HG02642 (cell line): ENCODE measurements at regions not wholly inside any gene's neighbourhood (a gene's known extent, or its start where the extent isn't known, plus 50 kb on each side); places are given as distances from the start of the nearest gene placed in this dataset.

Source experiments
- ATAC-seq: cut with Tn5 transposase; IDR thresholded peaks from one replicate; pipeline ENCODE4 v1.9.1; 2021; ENCODE audit warnings: mild to moderate bottlenecking; ENCODE audit not compliant: unreplicated experiment, poor library complexity

DNA sequence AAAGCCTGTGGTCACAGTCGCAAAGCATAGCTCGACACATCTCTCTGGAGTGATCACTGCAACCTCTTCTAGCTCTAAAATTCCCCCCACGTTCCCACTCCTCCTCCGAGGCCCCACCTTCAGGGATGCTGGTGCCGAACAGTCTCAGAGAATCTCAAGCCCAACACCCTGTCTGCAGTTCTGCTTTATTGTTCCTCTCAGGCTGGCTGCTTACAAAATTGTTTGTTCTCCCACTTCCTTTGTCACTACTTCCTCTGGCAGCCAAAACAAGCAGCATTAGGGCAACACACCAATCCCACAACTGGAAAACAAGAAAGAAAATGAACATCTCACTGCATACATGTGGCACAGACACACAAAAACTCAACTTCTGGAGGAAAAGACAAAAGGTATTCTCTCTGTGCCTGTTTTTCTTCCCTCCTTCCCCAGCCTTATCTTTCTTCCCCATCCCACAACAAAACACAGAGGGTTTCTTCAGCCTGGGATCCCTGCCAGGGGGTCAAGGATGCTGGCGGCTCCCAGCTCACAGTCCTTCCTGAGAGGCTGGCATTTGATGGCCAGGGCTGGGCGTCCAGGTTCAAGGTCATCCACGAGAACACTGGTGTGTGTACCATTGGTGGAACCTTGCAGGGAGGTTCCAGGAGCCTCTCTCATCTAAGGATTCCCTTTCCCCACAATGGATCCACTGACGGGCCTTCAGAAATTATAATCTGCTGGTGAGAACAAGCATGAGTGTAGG, 108.4 kb downstream of the TMCO5A start:
- ATAC-seq, result no peak

DNA sequence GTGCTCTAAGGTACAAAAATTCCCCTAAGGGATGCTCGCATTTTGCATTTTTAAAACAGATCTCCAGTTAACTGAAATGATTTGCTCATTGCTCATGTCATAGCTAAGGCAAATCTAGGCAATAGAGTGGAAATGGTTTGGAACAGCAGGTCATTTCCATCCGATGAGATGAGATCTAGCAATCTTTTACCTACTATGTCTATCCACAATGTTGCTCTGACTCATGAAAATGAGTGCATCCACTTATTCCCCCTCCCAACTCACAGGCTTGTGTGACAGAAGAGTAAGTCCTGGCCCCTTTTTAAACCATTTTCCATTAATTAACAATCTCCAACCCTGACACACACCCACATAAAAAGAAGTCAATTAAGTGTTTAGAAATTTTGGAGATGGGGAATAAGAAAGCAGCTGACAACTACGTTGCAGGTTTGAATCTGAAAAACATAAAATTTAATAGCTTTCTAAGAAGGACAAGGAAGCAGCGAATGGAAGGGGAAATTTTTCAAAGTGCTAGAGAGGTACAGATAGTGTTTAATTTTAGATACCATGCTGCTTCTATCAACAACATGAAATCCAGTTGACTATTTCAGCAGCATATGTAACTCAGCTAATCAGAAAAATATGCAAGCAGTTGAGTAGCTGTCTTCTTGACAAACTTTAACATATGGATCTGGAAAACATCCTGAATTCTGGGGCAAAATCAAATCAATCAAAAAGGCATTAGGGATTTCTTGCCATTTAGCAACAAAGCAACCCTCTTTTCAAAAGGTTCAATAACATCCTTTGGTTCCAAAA, 112.0 kb downstream of the TMCO5A start:
- ATAC-seq, result no peak

DNA sequence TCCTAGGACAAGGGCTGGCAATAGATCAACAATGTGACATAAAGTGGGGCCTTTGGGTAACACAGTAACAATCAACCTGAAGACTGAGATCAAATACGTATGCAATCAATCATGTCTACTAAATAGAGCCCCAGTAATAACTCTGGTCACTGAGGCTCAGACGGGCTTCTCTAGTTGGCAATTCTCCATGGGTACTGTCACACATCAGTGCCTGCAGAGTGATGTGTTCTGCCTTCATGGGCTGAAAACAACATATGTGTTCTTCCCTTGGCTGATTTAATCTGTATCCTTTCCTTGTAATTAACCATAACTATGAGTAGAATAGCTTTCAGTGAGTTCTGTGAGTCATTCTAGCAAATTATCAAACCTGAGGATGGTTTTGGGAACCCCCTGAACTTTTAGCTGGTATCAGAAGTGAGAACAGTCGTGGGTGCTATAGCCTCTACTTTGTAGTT, 113.6 kb downstream of the TMCO5A start:
- peak; percentile 51 for ATAC-seq

DNA sequence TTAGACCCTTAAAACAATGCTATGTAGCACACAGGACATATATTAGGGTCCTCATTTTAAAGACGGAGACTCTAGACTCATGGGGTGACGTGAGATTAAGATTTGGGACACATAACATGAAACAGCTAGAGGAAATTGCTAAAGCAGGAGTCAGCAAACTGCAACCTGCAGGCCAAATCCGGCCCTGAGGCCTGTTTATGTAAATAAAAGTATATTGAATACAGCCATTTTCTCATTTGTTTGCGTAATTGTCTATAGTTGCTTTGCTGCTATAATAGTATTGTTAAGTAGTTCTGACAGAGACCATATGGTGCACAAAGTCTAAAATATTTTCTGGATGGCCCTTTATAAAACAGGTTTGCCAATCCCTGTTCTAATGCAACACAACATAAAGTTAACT, 115.5 kb downstream of the TMCO5A start:
- ATAC-seq, result no peak

- ATAC-seq, result no peak
Observed at GRCh38 chr15:38050529-38051448, 116.3 kb downstream of the TMCO5A start.

- no peak for ATAC-seq
Observed at GRCh38 chr15:38053205-38053604, 118.8 kb downstream of the TMCO5A start.

DNA sequence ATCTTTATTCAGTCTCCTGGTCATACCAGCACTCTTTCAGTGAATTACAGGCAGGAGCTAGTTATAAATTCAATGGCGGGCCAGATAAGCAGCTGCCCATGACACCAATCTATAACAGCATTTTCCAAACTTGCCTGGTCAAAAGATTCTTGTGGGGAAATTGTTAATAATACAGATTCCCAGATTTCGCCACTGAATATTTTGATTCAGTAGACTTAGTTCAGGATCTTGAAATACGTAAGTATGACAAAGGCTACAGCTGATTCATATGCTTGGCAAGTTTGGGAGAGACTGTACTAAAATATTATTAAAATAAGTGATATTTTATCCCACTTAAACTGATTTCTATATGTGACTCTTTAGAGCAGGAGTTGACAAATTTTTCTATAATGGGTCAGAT, 119.3 kb downstream of the TMCO5A start:
- no peak for ATAC-seq

DNA sequence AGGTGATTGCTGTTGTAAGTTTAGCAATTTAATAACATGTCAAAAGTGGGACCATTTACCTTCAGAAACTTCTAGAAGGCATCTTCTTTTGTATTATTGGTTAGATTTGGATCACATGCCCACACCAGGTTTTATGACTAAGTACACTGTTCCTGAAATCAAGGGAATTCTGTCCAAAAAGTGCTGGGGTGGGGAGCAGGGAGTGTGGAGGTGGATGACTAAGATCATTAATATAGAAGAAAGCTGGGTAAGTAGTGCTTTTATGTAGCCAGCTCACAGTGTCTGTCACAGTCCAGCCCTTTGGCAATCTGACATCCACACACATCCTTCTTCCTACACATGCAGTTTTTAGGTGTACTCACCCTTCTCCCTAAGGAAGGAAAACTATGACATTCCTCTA, 120.0 kb downstream of the TMCO5A start:
- ATAC-seq, result no peak

DNA sequence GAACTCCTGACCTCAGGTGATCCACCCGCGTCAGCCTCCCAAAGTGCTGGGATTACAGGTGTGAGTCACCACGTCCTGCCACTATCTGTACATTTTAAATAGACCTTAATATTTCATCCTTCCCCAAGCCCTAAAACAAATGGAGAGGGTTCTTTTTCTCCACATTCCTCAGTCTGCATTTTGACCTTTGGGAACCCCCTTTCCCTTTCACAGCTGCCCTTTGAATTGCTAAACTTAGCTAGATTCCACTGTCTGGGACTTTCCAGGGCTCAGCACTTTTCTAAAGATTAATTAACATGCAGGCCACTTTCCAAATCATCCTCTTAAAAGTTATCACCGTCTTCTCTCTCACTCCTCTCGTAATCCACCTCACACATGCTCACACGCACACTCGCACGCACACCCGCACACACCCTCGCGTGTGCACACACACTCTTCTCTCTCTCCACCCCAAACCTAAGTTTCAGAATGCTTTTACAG, 124.2 kb downstream of the TMCO5A start:
- ATAC-seq, result no peak

- no peak for ATAC-seq
Observed at GRCh38 chr15:38059665-38060064, 125.2 kb downstream of the TMCO5A start.

DNA sequence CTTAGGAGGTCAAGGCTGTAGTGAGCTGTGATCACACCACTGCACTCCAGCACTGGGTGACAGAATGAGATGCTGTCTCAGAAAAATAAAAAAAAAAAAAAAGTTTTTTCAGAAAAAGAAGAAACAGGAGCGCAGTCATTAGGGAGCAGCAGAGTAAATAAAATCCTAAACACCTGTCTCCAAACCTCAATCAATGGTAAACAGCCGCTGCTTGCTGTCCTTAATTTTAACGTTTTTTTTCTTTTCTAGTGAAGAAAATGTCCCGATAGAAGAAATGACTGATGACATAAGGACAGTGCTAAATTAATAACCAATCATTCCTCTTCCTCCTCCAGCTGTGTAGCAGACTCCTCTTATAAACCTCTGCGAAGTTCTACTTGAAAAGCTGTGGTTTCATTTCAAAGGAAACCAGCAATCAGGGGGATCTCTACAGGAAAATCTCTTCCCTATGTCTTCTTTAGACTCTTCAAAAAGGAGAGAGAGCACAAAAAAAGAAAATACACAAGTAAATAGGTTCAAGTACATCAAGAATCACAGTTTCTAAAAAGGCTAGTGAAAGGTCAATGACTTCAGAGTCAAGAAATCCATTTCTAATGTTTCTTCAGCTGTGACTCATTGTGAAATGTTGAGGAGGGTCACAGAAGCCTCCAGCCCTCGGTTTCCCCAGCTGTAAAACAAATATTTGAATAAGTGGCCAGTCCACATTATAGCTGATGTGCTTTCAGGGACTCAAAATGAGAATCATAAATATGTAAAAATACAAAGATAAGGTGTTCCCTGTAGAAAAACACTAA, 127.6 kb downstream of the TMCO5A start:
- no peak for ATAC-seq

- no peak for ATAC-seq
Observed at GRCh38 chr15:38062696-38063095, 128.3 kb downstream of the TMCO5A start.

- no peak for ATAC-seq
Observed at GRCh38 chr15:38065721-38066345, 131.4 kb downstream of the TMCO5A start.

- ATAC-seq, result no peak
Observed at GRCh38 chr15:38066612-38067011, 132.2 kb downstream of the TMCO5A start.

DNA sequence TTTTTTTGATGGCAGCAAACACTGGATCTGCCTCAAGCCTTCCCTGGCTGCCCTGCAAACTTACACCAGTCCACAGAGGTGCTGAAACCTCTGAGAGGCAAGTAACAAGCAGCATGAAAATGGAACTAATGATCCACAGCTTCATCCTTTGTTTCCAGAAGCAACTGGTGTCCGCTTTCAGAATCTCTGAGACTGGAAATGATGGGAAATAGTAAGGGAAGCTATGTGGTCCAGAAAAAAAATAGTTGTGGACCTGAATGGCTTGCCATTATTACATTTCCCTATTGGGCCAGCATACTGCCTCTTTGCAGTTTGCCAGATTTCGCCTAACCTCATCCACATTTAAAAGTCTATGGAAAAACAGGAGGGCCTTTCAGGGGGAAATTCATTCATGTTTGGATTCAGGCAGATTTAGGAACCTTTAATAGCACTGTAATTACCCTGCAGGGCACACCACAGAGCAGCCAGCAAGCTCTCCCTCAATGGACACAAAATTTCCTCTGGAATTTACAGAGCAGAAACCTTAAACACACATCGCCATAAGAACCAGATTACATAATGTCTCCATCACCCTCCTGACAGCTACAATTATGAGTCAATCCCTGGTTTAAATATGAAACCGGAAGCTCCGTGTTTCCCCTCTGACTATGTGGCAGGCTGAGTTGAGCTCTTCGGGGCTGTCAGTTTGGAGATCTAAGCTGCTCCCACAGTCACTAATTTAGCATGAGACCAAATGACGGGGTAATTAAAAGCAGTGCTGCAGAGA, 134.4 kb downstream of the TMCO5A start:
- ATAC-seq, result peak; percentile 79

DNA sequence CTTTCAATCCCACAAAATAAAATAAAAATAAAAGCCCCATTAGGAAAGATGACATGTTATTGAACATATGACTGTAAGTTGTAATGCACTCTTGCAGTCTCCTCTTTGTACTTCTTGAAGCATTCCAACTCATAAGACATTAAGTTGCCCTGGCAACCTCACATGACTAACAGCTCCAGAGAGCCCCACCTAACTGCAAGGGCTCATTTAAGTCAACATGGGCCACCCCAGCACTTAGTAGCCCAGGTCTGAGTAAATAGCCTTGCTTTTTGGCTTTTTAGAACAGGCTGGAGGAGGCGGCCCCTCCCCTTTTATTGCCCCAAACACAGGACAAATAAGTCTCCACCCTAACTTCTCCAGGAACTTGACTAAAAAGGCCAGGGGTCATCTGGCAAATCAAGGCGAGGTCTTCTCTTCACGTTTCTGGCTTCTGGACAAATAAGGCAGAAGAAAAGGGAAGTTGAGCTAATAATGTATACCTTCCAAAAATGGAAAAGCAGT, 135.1 kb downstream of the TMCO5A start:
- ATAC-seq, result no peak

DNA sequence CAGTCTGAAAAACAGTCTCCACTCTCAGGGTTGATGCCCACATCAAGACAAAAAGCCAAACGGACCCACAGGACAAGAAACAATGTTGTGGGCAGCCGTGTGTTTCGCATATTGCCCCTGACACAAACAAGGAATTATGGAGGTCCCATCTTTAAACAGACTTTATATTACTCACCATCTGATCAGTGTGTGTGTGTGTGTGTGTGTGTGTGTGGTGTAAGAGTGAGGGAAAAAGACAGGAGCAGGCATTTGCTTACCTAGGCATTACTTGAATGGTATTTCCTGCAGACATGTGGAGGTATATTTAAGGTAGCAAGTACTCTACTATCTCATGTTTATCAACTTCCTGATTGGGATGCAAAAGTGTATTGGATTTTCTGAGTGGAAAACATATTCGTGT, 136.3 kb downstream of the TMCO5A start:
- ATAC-seq, result no peak

GRCh38 chr15:38071211-38071972, 137.0 kb downstream of the TMCO5A start:
- no peak for ATAC-seq
